ENCODE measurements at regions not wholly inside any gene's neighbourhood (a gene's known extent, or its start where the extent isn't known, plus 50 kb on each side); places are given as distances from the start of the nearest gene placed in this dataset.

- H2AFZ ChIP-seq (ENCODE audit: low read depth, low read length), result no peak overlapping the region
- no peaks in the 10 kb centered on the region; the same call in 1 of the 2 replicates for H3K27me3 ChIP-seq (ENCODE audit: low read depth, low read length)
- TF ChIP-seq EZH2phosphoT487 (IDR thresholded peaks at IDR 0.05; ENCODE audit: low read depth) (no peak), CTCF (IDR thresholded peaks at IDR 0.05; ENCODE audit: low read depth, low read length) (no peak)
Measured at GRCh38 chr3:127356381-127356780, 68.5 kb upstream of the PRR20G start.

GRCh38 chr3:127354761-127355160 is 66.9 kb upstream of the PRR20G start:
- Histone ChIP-seq H3K4me2 (ENCODE audit: low read length) (no peak overlapping the region), H3K9me3 (ENCODE audit: insufficient read depth, low read length) (peaks cover 4% of the 10 kb centered on the region; the same call in 1 of the 2 replicates), H3K9ac (ENCODE audit: low read length) (no peak overlapping the region), H3K4me3 (ENCODE audit: low read length) (no peak overlapping the region), H4K20me1 (ENCODE audit: insufficient read depth, low read length) (no peaks in the 10 kb centered on the region), H3K36me3 (replicated peaks; ENCODE audit: low read depth, low read length) (no peaks in the 10 kb centered on the region), H3K4me1 (ENCODE audit: low read length) (no peaks in the 10 kb centered on the region), H3K27me3 (ENCODE audit: low read depth, low read length) (no peaks in the 10 kb centered on the region; the same call in 1 of the 2 replicates), H3K79me2 (ENCODE audit: low read length) (no peaks in the 10 kb centered on the region), H3K27ac (ENCODE audit: low read length) (no peak overlapping the region), H2AFZ (ENCODE audit: low read depth, low read length) (no peak overlapping the region)
- no peak for TF ChIP-seq CTCF (IDR thresholded peaks at IDR 0.05; ENCODE audit: low read depth, low read length)
- no peak for TF ChIP-seq EZH2phosphoT487 (IDR thresholded peaks at IDR 0.05; ENCODE audit: low read depth)

More at GRCh38 chr3:127356381-127356780, 68.5 kb upstream of the PRR20G start:
- no peak overlapping the region for H3K9ac ChIP-seq (ENCODE audit: low read length)
- no peaks in the 10 kb centered on the region for H3K4me1 ChIP-seq (ENCODE audit: low read length)
- no peak overlapping the region for H3K27ac ChIP-seq (ENCODE audit: low read length)
- no peaks in the 10 kb centered on the region for H3K36me3 ChIP-seq (replicated peaks; ENCODE audit: low read depth, low read length)
- no peaks in the 10 kb centered on the region for H4K20me1 ChIP-seq (ENCODE audit: insufficient read depth, low read length)
- no peaks in the 10 kb centered on the region for H3K79me2 ChIP-seq (ENCODE audit: low read length)
- H3K4me2 ChIP-seq (ENCODE audit: low read length), result no peak overlapping the region
- no peak overlapping the region for H3K4me3 ChIP-seq (ENCODE audit: low read length)
- H3K9me3 ChIP-seq (ENCODE audit: insufficient read depth, low read length), result peaks cover 4% of the 10 kb centered on the region; the same call in 1 of the 2 replicates

GRCh38 chr3:127352612-127353011 is 64.8 kb upstream of the PRR20G start:
- Histone ChIP-seq H3K27me3 (ENCODE audit: low read depth, low read length) (peaks cover 7% of the 10 kb centered on the region; the same call in 1 of the 2 replicates), H3K4me1 (ENCODE audit: low read length) (no peaks in the 10 kb centered on the region), H2AFZ (ENCODE audit: low read depth, low read length) (no peak overlapping the region), H3K79me2 (ENCODE audit: low read length) (no peaks in the 10 kb centered on the region), H3K4me3 (ENCODE audit: low read length) (no peak overlapping the region), H3K9me3 (ENCODE audit: insufficient read depth, low read length) (peaks cover 4% of the 10 kb centered on the region; the same call in 1 of the 2 replicates), H3K27ac (ENCODE audit: low read length) (no peak overlapping the region), H3K9ac (ENCODE audit: low read length) (no peak overlapping the region), H4K20me1 (ENCODE audit: insufficient read depth, low read length) (no peaks in the 10 kb centered on the region), H3K4me2 (ENCODE audit: low read length) (no peak overlapping the region), H3K36me3 (replicated peaks; ENCODE audit: low read depth, low read length) (no peaks in the 10 kb centered on the region)
- no peak for TF ChIP-seq EZH2phosphoT487 (IDR thresholded peaks at IDR 0.05; ENCODE audit: low read depth)

- TF ChIP-seq EZH2phosphoT487 (IDR thresholded peaks at IDR 0.05; ENCODE audit: low read depth) (no peak), CTCF (IDR thresholded peaks at IDR 0.05; ENCODE audit: low read depth, low read length) (no peak)
- Histone ChIP-seq H3K4me1 (ENCODE audit: low read length) (no peaks in the 10 kb centered on the region), H3K9ac (ENCODE audit: low read length) (no peak overlapping the region), H3K4me2 (ENCODE audit: low read length) (no peak overlapping the region), H3K9me3 (ENCODE audit: insufficient read depth, low read length) (peaks cover 2% of the 10 kb centered on the region; the same call in 1 of the 2 replicates), H4K20me1 (ENCODE audit: insufficient read depth, low read length) (no peaks in the 10 kb centered on the region), H3K36me3 (replicated peaks; ENCODE audit: low read depth, low read length) (no peaks in the 10 kb centered on the region), H3K79me2 (ENCODE audit: low read length) (no peaks in the 10 kb centered on the region), H2AFZ (ENCODE audit: low read depth, low read length) (no peak overlapping the region), H3K27me3 (ENCODE audit: low read depth, low read length) (peaks cover 7% of the 10 kb centered on the region; the same call in 1 of the 2 replicates), H3K4me3 (ENCODE audit: low read length) (no peak overlapping the region), H3K27ac (ENCODE audit: low read length) (no peak overlapping the region)
Measured at GRCh38 chr3:127351775-127352350, 64.0 kb upstream of the PRR20G start.
